Nephron (organoid): ENCODE measurements at regions not wholly inside any gene's neighbourhood (a gene's known extent, or its start where the extent isn't known, plus 50 kb on each side); places are given as distances from the start of the nearest gene placed in this dataset.
"Not testable (repeated sequence)": the region's sequence is repeated elsewhere in the genome, so short reads cannot be mapped to it uniquely, and the experiment has no call there.

Source experiments
- H3K27ac Mint-ChIP-seq, 3 experiments: 2 replicates each; pipeline ENCODE4 v1.8.0; 2020; ENCODE audit warnings: mixed read lengths in 3 of 3, mild to moderate bottlenecking in 2 of 3, moderate library complexity in 1 of 3
- H3K27me3 Mint-ChIP-seq: 2 replicates; pipeline ENCODE4 v1.8.0; 2021; ENCODE audit warnings: low read depth, mild to moderate bottlenecking, moderate library complexity, mixed read lengths
- H3K36me3 Mint-ChIP-seq: 2 replicates; pipeline ENCODE4 v1.8.0; 2020; ENCODE audit warnings: low read depth, mixed read lengths
- H3K4me1 Mint-ChIP-seq: 2 replicates; pipeline ENCODE4 v1.8.0; 2020; ENCODE audit warnings: mixed read lengths
- H3K4me3 Mint-ChIP-seq, 3 experiments: 2 replicates each; pipeline ENCODE4 v1.8.0; 2020; ENCODE audit warnings: mild to moderate bottlenecking in 3 of 3, mixed read lengths in 3 of 3, moderate library complexity in 2 of 3
- H3K9me3 Mint-ChIP-seq: 2 replicates; pipeline ENCODE4 v1.8.0; 2020; ENCODE audit warnings: mixed read lengths
- TF ChIP-seq, protein P1 (sequence below), 3 experiments: fragments of 200-600 bp; sonication (generic); IDR thresholded peaks; one replicate each; pipeline ENCODE4 v1.5.0; 2021; ENCODE audit warnings: antibody characterized with exemption in 3 of 3; ENCODE audit not compliant: unreplicated experiment in 3 of 3

DNA sequence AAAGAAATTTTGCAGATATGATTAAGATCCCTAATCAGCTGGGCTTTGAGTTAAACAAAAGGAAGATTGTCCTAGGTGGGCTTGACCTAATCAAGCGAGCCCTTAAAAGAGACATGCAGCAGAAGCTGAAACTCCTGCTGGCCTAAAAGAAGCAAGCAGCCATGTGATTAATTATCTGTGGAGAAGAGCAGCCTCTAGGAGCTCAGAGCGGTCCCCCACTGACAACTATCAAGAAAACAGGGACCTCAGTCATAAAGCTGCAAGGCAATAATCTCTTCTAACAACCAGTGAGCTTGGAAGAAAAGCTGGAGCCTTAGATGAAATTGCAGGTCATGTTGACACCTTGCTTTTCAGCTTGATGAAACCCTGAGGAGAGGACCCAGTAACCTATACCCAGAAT, 288.9 kb upstream of the CLEC14A start:
- TF ChIP-seq, protein P1, sequence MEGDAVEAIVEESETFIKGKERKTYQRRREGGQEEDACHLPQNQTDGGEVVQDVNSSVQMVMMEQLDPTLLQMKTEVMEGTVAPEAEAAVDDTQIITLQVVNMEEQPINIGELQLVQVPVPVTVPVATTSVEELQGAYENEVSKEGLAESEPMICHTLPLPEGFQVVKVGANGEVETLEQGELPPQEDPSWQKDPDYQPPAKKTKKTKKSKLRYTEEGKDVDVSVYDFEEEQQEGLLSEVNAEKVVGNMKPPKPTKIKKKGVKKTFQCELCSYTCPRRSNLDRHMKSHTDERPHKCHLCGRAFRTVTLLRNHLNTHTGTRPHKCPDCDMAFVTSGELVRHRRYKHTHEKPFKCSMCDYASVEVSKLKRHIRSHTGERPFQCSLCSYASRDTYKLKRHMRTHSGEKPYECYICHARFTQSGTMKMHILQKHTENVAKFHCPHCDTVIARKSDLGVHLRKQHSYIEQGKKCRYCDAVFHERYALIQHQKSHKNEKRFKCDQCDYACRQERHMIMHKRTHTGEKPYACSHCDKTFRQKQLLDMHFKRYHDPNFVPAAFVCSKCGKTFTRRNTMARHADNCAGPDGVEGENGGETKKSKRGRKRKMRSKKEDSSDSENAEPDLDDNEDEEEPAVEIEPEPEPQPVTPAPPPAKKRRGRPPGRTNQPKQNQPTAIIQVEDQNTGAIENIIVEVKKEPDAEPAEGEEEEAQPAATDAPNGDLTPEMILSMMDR (IDR thresholded peaks at IDR 0.05; ENCODE audit: unreplicated experiment in 3 of 3), result no peak
- H3K4me1 Mint-ChIP-seq, result no peaks in the 10 kb centered on the region
- no peak overlapping the region for H3K27ac Mint-ChIP-seq
- peaks cover 3% of the 10 kb centered on the region for H3K9me3 Mint-ChIP-seq
- H3K27me3 Mint-ChIP-seq, result no peaks in the 10 kb centered on the region
- no peak overlapping the region for H3K4me3 Mint-ChIP-seq
- H3K36me3 Mint-ChIP-seq, result no peaks in the 10 kb centered on the region

DNA sequence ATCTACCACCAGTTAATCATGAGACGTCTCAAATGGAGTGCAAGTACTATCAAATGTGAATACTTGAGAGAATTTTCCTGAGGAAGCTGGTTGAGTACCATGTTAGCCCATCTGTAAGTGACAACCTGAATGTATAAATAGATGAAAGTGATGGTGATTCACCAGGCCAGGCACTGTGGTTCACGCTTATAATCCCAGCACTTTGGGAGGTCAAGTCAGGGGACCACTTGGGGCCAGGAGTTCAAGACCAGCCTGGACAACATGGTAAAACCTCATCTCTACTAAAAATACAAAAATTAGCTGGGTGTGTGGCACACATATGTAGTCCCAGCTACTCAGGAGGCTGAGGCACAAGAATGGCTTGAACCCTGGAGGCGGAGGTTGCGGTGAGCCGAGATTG, 288.0 kb upstream of the CLEC14A start:
- not testable (repeated sequence) for H3K9me3 Mint-ChIP-seq, H3K27ac Mint-ChIP-seq, H3K27me3 Mint-ChIP-seq, H3K36me3 Mint-ChIP-seq, H3K4me3 Mint-ChIP-seq, H3K4me1 Mint-ChIP-seq

DNA sequence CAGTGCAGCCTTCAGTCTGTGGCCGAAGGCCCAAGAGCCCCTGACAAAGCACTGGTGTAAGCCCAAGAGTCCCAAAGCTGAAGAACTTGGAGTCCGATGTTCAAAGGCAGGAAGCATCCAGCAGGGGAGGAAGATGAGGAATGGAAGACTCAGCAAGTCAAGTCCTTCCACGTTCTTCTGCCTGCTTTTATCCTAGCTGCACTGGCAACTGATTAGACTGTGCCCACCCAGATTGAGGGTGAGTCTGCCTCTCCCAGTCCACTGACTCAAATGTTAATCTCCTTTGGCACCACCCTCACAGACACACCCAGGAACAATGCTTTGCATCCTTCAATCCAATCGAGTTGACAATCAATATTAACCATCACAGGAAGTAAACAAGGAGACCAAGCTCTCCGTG, 282.2 kb upstream of the CLEC14A start:
- not testable (repeated sequence) for H3K27ac Mint-ChIP-seq, H3K4me3 Mint-ChIP-seq, H3K36me3 Mint-ChIP-seq, H3K27me3 Mint-ChIP-seq, H3K9me3 Mint-ChIP-seq, H3K4me1 Mint-ChIP-seq

DNA sequence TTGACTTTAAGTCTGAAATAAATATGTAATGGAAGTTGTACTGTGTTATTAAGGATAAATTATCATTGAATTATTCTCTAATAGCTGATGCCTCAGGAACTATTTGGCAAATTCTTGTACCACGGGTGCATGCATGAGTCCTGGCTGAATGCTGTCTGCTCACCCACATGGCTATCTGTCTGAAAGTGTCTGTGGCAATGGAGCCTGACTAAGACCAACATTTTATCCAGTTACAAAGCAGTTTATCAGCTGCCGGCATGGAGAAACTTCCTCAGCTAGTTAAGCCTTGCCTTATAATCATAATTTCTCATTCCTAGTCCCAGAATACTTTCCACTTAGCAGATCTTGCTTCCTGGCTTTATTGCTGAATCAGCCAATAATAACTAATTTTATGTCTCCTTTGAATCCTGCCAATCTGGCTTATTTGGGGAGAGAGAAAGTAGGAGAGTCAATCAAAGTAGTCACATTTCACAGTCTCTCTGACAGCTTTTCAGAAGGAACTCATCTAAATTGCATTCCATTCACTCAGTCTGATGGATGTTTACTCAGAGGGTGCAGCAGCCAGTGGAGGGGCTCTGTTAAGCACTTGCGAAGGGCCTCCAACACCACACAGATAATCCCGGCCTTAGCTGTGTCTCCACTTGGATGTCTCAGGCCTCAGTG, 280.6 kb upstream of the CLEC14A start:
- Mint-ChIP-seq H3K4me1 (no peaks in the 10 kb centered on the region), H3K27ac (no peak overlapping the region), H3K4me3 (no peak overlapping the region), H3K36me3 (no peaks in the 10 kb centered on the region), H3K9me3 (no peaks in the 10 kb centered on the region), H3K27me3 (peaks cover 3% of the 10 kb centered on the region)
- TF ChIP-seq, protein P1 (IDR thresholded peaks at IDR 0.05; ENCODE audit: unreplicated experiment in 3 of 3), result no peak

DNA sequence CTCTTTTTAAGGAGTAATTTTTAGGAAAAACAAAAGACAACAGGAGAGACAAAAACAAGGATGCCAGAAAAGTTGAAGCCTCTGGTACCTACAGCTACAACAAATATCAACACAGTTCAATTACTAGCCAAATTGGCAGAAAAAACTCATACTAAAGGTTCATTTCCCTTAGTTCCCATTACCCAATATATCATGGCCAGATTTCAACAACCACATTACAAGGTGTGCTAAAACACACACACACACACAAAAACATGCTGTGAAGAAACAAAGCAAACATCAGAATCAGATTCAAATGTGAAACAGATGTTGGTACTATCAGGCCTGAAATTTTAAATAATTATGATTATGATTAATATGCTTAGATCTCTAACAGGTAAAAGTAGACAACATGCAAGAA, 272.7 kb upstream of the CLEC14A start:
- TF ChIP-seq, protein P1 (IDR thresholded peaks at IDR 0.05; ENCODE audit: unreplicated experiment in 3 of 3), result no peak
- Mint-ChIP-seq H3K4me1 (no peaks in the 10 kb centered on the region), H3K27me3 (peaks cover 3% of the 10 kb centered on the region), H3K36me3 (no peaks in the 10 kb centered on the region), H3K4me3 (no peak overlapping the region), H3K27ac (no peak overlapping the region), H3K9me3 (no peaks in the 10 kb centered on the region)

DNA sequence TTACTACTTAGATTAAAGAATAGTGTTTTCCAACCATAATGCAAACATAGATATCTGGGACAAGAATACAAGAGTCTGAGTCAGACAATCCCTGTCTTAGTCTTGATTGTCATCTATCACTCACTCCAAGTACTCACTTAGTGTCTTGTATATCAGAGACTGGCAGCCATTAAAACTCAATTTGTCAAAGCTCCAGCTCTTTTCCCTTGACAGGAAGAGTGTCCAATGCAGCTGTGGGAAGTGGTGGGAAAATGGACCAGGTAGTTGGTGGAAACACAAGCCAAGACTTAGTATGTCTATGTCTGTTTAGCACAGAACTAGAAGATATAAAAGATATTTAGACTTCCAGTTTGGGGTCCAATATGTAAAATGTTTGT, 271.6 kb upstream of the CLEC14A start:
- Mint-ChIP-seq H3K27me3 (no peaks in the 10 kb centered on the region), H3K4me3 (no peak overlapping the region), H3K27ac (no peak overlapping the region), H3K36me3 (no peaks in the 10 kb centered on the region), H3K9me3 (no peaks in the 10 kb centered on the region), H3K4me1 (no peaks in the 10 kb centered on the region)
- TF ChIP-seq, protein P1 (IDR thresholded peaks at IDR 0.05; ENCODE audit: unreplicated experiment in 3 of 3), result no peak

DNA sequence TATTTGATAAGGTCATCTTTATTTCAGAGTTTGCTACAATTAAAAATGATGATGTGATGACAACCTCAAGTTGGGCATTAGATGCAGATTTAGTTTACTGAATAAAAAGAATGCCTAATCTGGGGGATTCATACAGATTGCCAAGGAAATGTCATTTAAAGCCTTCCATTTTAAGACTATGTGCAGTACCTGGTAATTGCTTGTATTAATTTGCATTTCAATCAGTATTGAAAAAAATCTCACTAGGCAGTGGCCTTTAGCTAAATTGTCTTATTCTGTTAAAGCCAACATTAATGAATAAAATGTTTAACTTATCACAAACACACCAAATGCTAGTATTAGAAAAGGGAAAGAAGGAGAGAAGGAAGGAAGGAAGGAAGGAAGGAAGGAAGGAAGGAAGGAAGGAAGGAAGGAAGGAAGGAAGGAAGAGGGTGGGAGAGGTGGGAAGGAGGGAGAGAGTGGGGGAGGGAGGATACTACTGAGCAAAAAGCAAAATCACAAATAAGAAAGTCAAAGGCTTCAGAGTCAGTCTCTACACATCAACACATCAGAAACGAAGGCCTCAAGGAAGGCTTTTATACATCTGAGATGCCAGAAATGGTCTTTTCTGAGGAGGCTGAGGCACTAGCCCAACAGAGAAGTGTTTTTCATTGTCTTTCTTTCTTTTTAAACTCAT, 271.1 kb upstream of the CLEC14A start:
- Mint-ChIP-seq H3K36me3 (no peaks in the 10 kb centered on the region), H3K27ac (no peak overlapping the region), H3K4me1 (no peaks in the 10 kb centered on the region), H3K27me3 (no peaks in the 10 kb centered on the region), H3K9me3 (no peaks in the 10 kb centered on the region), H3K4me3 (no peak overlapping the region)
- TF ChIP-seq, protein P1 (IDR thresholded peaks at IDR 0.05; ENCODE audit: unreplicated experiment in 3 of 3), result no peak
